A172 (cell line): ENCODE measurements at regions not wholly inside any gene's neighbourhood (a gene's known extent, or its start where the extent isn't known, plus 50 kb on each side); places are given as distances from the start of the nearest gene placed in this dataset.
A peak's percentile ranks its signal among the peaks of the same experiment; 100 is the strongest.
"Not testable (repeated sequence)": the region's sequence is repeated elsewhere in the genome, so short reads cannot be mapped to it uniquely, and the experiment has no call there.

Source experiments
- DNase-seq: peaks from one replicate; pipeline ENCODE4 v3.0.0-alpha.2; 2015; ENCODE audit warnings: low spot score

GRCh38 chr3:115204475-115204874 lies 57.4 kb upstream of the ZBTB20 start:
- DNase-seq, result no peak

- DNase-seq, result no peak
Measured at GRCh38 chr3:115208066-115208750, 61.1 kb upstream of the ZBTB20 start.

DNA sequence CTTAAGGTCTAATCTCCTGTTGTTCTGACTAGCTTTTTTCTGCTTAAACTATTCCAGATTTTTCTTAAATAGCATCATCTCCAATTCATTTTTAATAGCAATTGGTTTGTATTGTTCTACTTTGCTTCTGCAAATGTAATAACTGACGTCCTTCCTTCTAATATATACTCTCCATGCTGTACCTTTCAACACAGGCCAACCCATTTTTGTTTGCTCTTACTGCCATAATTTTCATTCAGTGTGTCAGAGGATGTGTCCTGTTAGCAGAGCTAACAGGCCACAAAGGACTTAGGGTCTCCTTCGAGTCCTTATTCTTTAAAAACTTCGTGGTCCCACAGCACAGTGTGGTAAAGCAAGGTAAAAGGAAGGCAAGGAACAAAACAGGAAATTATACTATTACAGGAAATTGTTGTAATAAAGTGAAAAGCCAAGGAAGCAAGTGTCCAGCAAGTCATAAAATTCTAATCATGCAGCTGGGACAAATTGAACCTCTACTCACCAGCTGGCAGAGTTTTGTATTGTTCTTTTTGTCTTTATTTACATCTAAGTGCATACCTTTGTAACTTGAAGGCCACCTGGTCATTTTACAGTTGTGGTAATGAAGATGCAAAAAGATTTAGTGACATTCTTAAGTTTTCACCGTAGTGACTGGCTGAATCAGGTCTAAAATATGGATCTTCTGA lies 64.9 kb upstream of the ZBTB20 start:
- no peak for DNase-seq

GRCh38 chr3:115212615-115213014 lies 65.5 kb upstream of the ZBTB20 start:
- DNase-seq, result no peak

DNA sequence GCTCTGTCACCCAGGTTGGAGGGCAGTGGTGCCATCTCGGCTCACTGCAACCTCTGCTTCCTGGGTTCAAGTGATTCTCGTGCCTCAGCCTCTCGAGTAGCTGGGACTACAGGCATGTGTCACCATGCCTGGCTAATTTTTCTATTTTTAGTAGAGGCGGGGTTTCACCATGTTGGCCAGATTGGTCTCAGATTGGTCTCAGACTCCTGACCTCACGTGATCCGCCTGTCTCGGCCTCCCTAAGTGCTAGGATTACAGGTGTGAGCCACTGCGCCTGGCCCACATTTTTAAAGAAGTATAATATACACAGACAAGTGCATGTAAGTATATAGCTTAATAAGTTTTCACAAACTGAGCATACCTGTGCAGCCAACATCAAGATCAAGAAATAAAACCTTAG lies 66.0 kb upstream of the ZBTB20 start:
- not testable (repeated sequence) for DNase-seq

- DNase-seq, result no peak
Measured at GRCh38 chr3:115217292-115217677, 70.2 kb upstream of the ZBTB20 start.

GRCh38 chr3:115217678-115218451 lies 70.8 kb upstream of the ZBTB20 start:
- DNase-seq, result peak; percentile 87

- DNase-seq, result no peak
Measured at GRCh38 chr3:115218859-115219258, 71.8 kb upstream of the ZBTB20 start.

DNA sequence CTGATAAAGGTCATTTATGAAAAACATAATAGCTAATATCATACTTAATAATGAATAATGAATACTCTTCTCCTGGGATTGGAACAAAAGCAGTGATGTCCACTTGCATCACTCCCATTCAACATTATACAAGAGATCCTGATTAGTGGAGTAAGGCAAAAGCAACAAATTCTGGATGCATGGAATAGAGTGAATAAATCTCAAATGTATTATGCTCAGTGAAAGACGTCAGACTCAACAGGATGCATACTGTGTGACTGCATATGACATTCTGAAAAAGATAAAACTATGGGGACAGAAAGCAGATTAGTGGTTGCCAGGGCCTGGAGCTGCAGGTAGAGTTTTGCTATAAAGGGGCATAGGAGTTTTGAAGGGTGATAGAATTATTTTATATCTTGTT lies 77.6 kb upstream of the ZBTB20 start:
- no peak for DNase-seq

DNA sequence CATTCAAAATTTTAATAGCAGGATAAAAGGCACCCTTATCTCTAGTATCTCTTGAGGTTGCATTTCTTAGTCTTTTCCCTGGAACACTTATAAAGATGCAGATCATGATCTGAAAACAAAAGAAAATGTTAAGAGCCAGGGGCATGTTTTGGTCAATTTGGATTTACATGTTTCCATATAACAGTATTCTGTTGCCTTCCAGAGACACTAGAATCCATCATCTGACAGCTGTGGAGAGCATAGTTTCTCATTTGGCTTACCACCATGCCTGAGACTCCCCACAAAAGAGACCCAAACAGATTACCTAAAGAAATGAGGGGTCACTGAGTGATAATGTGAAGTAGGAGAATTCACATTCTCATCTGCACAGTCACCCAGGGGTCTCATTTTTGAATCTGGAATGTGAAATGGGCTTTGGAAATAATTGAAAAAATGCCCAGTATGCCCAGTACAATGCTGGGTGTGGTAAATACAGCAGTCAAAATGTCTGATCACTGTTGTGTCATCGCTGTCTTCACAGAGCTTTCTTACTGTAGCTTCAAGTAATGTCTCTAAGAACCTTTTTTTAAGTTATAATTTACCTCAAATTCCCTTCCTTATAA lies 79.9 kb upstream of the ZBTB20 start:
- DNase-seq, result peak; percentile 38

GRCh38 chr3:115227461-115227860 lies 80.4 kb upstream of the ZBTB20 start:
- DNase-seq, result no peak

DNA sequence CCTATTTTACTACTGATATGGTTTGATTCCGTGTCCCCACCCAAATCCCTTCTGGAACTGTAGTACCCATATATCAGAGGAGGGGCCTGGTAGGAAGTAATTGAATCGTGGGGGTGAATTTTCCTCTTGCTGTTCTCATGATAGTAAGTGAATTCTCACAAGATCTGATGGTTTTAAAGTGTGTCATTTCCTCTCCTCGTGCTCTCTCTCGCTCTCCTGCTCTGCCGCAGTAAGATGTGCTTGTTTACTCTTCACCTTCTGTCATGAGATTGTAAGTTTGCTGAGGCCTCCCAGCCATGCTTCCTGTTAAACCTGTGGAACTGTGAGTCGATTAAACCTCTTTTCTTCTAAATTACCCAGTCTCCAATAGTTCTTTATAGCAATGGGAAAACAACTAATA lies 81.2 kb upstream of the ZBTB20 start:
- DNase-seq, result peak; percentile 12

- no peak for DNase-seq
Measured at GRCh38 chr3:115232167-115232566, 85.1 kb upstream of the ZBTB20 start.

- no peak for DNase-seq
Measured at GRCh38 chr3:115233021-115233420, 85.9 kb upstream of the ZBTB20 start.

DNA sequence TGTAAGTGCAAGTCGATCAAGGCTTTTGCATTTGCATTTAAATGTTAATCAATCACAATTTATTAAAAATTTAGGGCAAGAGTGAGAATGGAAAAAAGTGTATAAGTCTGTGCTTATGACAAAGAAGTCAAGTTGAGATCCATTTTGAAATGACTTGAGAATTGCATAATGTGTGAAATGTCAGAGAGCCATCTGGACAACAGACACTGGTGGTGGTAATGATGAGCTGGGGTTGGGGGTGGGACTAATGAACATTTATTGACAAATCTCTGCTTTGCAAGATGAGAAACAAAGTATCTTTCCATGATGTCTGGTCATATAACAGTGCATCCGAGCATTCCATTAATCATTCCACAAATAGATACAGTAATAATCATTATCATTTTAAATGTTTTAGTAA lies 89.4 kb upstream of the ZBTB20 start:
- no peak for DNase-seq

- DNase-seq, result peak; percentile 99
Measured at GRCh38 chr3:115239717-115240116, 92.6 kb upstream of the ZBTB20 start.

DNA sequence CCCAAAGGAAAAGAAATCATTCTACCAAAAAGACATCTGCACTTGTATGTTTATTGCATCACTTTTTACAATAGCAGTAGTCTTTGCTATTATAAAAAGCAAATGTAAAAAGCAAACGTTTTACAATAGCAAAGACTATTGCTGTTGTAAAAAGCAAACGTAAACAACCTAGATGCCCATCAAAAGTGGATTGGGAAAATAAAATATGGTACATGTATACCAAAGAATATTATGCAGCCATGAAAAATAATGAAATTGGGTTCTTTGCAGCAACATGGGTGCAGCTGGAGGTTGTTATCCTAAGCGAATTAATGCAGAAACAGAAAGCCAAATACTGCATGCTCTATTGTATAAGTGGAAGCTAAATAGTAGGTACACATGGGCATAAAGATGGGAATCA lies 97.3 kb upstream of the ZBTB20 start:
- DNase-seq, result no peak

DNA sequence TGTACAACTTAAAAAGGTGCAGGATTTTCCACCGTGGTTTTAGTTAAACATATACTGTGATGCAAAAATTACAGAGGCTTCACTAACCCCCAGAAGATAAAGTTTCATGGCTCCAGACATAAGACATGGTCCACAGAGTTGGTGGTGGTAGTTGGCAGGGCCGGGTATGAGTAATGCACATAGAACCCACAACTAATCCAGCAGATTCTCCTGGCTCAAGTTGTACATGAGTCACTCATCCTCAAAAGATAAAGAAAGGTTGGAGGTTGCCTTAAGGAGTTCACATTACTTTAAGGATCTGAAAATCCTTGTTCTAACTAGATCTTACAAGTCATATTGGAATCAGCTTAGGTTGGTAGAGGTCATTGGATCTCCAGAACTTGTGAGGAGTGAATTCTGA lies 98.3 kb upstream of the ZBTB20 start:
- peak; percentile 99 for DNase-seq

GRCh38 chr3:115245899-115246298 lies 98.8 kb upstream of the ZBTB20 start:
- DNase-seq, result no peak

GRCh38 chr3:115246461-115247020 lies 99.5 kb upstream of the ZBTB20 start:
- DNase-seq, result no peak

DNA sequence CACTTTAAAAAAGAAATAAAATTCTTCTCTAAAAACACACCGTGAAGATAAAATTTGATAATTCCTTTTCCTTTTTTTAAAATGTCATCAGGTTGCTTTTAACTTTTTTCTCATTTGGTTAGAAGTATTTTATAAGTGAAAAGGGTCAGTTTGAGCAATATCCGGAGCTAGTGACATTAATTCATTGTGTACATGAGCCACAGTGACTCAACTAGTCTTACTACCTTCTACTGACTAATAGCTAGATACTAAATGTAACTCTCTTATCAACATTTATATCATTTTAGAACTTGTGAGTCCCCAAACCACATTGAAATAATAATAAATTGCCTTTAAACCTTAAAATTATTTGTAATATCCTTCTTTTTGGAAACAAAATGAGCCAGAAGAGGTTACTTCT lies 101.2 kb upstream of the ZBTB20 start:
- peak; percentile 79 for DNase-seq

GRCh38 chr3:115251509-115251908 lies 104.4 kb upstream of the ZBTB20 start:
- DNase-seq, result no peak
